SK-N-SH (cell line): ENCODE measurements at regions not wholly inside any gene's neighbourhood (a gene's known extent, or its start where the extent isn't known, plus 50 kb on each side); places are given as distances from the start of the nearest gene placed in this dataset.

Experiments
- CTCF ChIA-PET: fragments of 300-600, 350-600 bp; formaldehyde crosslinking; extraction: SDS; loops from one replicate; lab custom pipeline; 2021; lab: Yijun Ruan, JAX
- POLR2A ChIA-PET: fragments of 350-600 bp; sonication (Branson Sonifier 250); formaldehyde crosslinking; extraction: SDS; loops from one replicate; lab custom pipeline; 2020; ENCODE audit warnings: antibody characterized with exemption, inconsistent platforms; lab: Yijun Ruan, JAX
- DNase-seq: peaks from one replicate; pipeline ENCODE4 v3.0.0; 2012
- H2AFZ ChIP-seq: fragments of 200-600 bp; sonication (generic); 2 replicates; pipeline ENCODE4 v1.8.1; 2016; ENCODE audit warnings: antibody characterized with exemption, mild to moderate bottlenecking, low read depth
- H3F3A ChIP-seq: fragments of 200-600 bp; sonication (generic); replicated peaks from 2 replicates; pipeline ENCODE3; 2016; ENCODE audit warnings: antibody characterized with exemption, mild to moderate bottlenecking; ENCODE audit not compliant: insufficient read depth
- H3K27ac ChIP-seq, 2 experiments: fragments of 200-500 bp in 1 of 2; fragments of 200-600 bp in 1 of 2; sonication (Bioruptor generic) in 1 of 2; sonication (generic), shearing (Covaris generic) in 1 of 2; 2 replicates each; pipeline versions ENCODE4 v1.5.1 to v1.6.1; 2014 to 2016; ENCODE audit warnings: low read depth in 2 of 2, inconsistent platforms in 1 of 2, low read length in 1 of 2, mild to moderate bottlenecking in 1 of 2, mixed read lengths in 1 of 2
- H3K27me3 ChIP-seq: fragments of 200-600 bp; sonication (generic), shearing (Covaris generic); 2 replicates; pipeline ENCODE4 v1.6.1; 2016; ENCODE audit warnings: mixed run types; ENCODE audit not compliant: insufficient read depth
- H3K36me3 ChIP-seq, 2 experiments: fragments of 200-500 bp in 1 of 2; fragments of 200-600 bp in 1 of 2; sonication (Bioruptor generic) in 1 of 2; sonication (generic) in 1 of 2; replicated peaks in 1 of 2; 2 replicates each; pipeline versions ENCODE3 to v1.5.1; 2014 to 2016; ENCODE audit warnings: low read length in 1 of 2, mild to moderate bottlenecking in 1 of 2; ENCODE audit not compliant: insufficient read depth in 2 of 2, control insufficient read depth in 1 of 2
- H3K4me1 ChIP-seq, 2 experiments: fragments of 200-500 bp in 1 of 2; fragments of 200-600 bp in 1 of 2; sonication (Bioruptor generic) in 1 of 2; sonication (generic), shearing (Covaris generic) in 1 of 2; 2 replicates each; pipeline versions ENCODE4 v1.5.1 to v1.6.1; 2014 to 2016; ENCODE audit warnings: low read depth in 1 of 2, low read length in 1 of 2, mixed run types in 1 of 2; ENCODE audit not compliant: insufficient read depth in 2 of 2, control insufficient read depth in 1 of 2
- H3K4me2 ChIP-seq: fragments of 200-600 bp; sonication (generic), shearing (Covaris generic); 2 replicates; pipeline ENCODE4 v1.6.1; 2017; ENCODE audit warnings: mixed run types
- H3K4me3 ChIP-seq, 2 experiments: fragments of 200-500 bp in 1 of 2; fragments of 200-600 bp in 1 of 2; sonication (Bioruptor generic) in 1 of 2; sonication (generic), shearing (Covaris generic) in 1 of 2; 2 replicates each; pipeline versions ENCODE4 v1.5.1 to v1.8.1; 2014 to 2016; ENCODE audit warnings: low read depth in 2 of 2, inconsistent platforms in 1 of 2, low read length in 1 of 2, mild to moderate bottlenecking in 1 of 2, mixed read lengths in 1 of 2, moderate library complexity in 1 of 2
- H3K79me2 ChIP-seq: fragments of 200-600 bp; sonication (generic); 2 replicates; pipeline ENCODE4 v1.8.1; 2017; ENCODE audit warnings: mild to moderate bottlenecking; ENCODE audit not compliant: insufficient read depth
- H3K9ac ChIP-seq: fragments of 200-600 bp; sonication (generic); 2 replicates; pipeline ENCODE4 v1.6.1; 2017; ENCODE audit warnings: mixed run types
- H3K9me2 ChIP-seq: fragments of 200-600 bp; sonication (generic); 2 replicates; pipeline ENCODE4 v1.6.1; 2017; ENCODE audit warnings: mixed run types
- H3K9me3 ChIP-seq: fragments of 200-600 bp; sonication (generic); 2 replicates; pipeline ENCODE4 v1.6.1; 2017; ENCODE audit warnings: mixed run types, mild to moderate bottlenecking, moderate library complexity
- H4K20me1 ChIP-seq: fragments of 200-600 bp; sonication (generic); 2 replicates; pipeline ENCODE4 v1.6.1; 2017; ENCODE audit warnings: mild to moderate bottlenecking, mixed run types; ENCODE audit not compliant: insufficient read depth
- CHD2 ChIP-seq: fragments of 150-350 bp; IDR thresholded peaks from 2 replicates; pipeline ENCODE4 v1.6.1; 2018; ENCODE audit warnings: low read length; ENCODE audit not compliant: partially characterized antibody
- ELF1 ChIP-seq: IDR thresholded peaks from 2 replicates; pipeline ENCODE4 v1.4.0; 2012
- EP300 ChIP-seq, 2 experiments: IDR thresholded peaks; 2 replicates each; pipeline versions ENCODE4 v1.4.0 to v1.6.1; 2012; ENCODE audit warnings: borderline replicate concordance in 1 of 2, low read depth in 1 of 2, low read length in 1 of 2
- FOXJ3 ChIP-seq: sonication (generic); formaldehyde crosslinking; IDR thresholded peaks from 2 replicates; pipeline ENCODE4 v1.5.1; 2020; ENCODE audit warnings: mild to moderate bottlenecking, missing genetic modification reagents
- GATA2 ChIP-seq: sonication (generic); formaldehyde crosslinking; IDR thresholded peaks from 2 replicates; pipeline ENCODE4 v1.5.0; 2020; ENCODE audit warnings: mild to moderate bottlenecking, missing genetic modification reagents
- MXI1 ChIP-seq: IDR thresholded peaks from 2 replicates; pipeline ENCODE4 v1.6.1; 2012; ENCODE audit warnings: mild to moderate bottlenecking, low read depth, low read length, improper control_type of control experiment
- NRF1 ChIP-seq: IDR thresholded peaks from 2 replicates; pipeline ENCODE4 v1.6.1; 2012; ENCODE audit warnings: low read depth, mild to moderate bottlenecking, low read length
- RAD21 ChIP-seq: IDR thresholded peaks from 2 replicates; pipeline ENCODE4 v1.6.1; 2012; ENCODE audit warnings: mild to moderate bottlenecking, low read length
- RXRA ChIP-seq: IDR thresholded peaks from 2 replicates; pipeline ENCODE4 v1.4.0; 2012; ENCODE audit warnings: low read depth, mild to moderate bottlenecking, borderline replicate concordance
- TAF1 ChIP-seq: IDR thresholded peaks from 2 replicates; pipeline ENCODE4 v1.6.1; 2012; ENCODE audit warnings: low read depth, mild to moderate bottlenecking, low read length, moderate library complexity, borderline replicate concordance
- TCF12 ChIP-seq: IDR thresholded peaks from 2 replicates; pipeline ENCODE4 v1.4.0; 2012
- YY1 ChIP-seq: IDR thresholded peaks from 2 replicates; pipeline ENCODE4 v1.4.0; 2012; ENCODE audit warnings: low read depth, mild to moderate bottlenecking
- WGBS: methylation state at CpG from one replicate; pipeline ENCODE4 v1.1.6; 2017; ENCODE audit warnings: low lambda C conversion rate; 5-methylcytosine and 5-hydroxymethylcytosine counted together
- TF ChIP-seq, protein P1 (sequence below): IDR thresholded peaks from 2 replicates; pipeline ENCODE4 v1.4.0; 2012; ENCODE audit warnings: low read depth
- TF ChIP-seq, protein P2 (sequence below): fragments of 150-350 bp; IDR thresholded peaks from 2 replicates; pipeline ENCODE4 v1.6.1; 2017; ENCODE audit warnings: antibody characterized with exemption, low read length, low read depth, borderline replicate concordance
- TF ChIP-seq, protein P3 (sequence below): IDR thresholded peaks from 2 replicates; pipeline ENCODE4; 2012
- TF ChIP-seq, protein P4 (sequence below): fragments of 200-600 bp; sonication (generic); IDR thresholded peaks from 2 replicates; pipeline ENCODE4 v1.6.1; 2017; ENCODE audit warnings: antibody characterized with exemption, mild to moderate bottlenecking, moderate library complexity

DNA sequence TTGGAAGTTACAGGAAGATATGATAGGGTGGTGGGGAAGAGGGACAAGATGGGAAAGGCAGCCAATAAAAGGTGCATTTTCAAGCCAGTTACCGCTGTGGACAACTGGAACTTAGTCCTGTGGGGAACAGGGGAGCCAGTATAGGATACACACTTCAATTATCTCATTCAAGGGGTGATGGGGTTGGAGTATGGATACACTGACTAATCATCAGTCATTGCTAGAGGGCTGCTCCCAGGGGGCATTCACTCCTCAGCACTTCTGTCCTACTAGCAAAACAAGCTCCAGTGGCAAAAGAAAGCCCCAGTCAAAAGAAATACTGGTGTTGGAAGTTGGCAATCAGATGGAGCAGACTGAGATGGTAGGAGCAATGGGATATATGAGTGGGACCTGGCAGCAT, 183.4 kb upstream of the GADL1 start:
- Histone ChIP-seq H3K27ac (peak overlapping the region in 1 of 2 experiments; percentile 75; a peak in 2 of 4 replicates), H3K9me2 (no peaks in the 10 kb centered on the region), H3K36me3 (no peaks in the 10 kb centered on the region), H3K9me3 (no peaks in the 10 kb centered on the region), H3K4me2 (peak overlapping the region; percentile 38; the same call in 1 of the 2 replicates), H2AFZ (no peak overlapping the region; the same call in 1 of the 2 replicates), H3K4me1 (peaks cover 0 to 7% of the 10 kb centered on the region in 2 experiments; a peak in 2 of 4 replicates), H3K4me3 (no peak overlapping the region), H3K79me2 (no peaks in the 10 kb centered on the region), H3K27me3 (no peaks in the 10 kb centered on the region), H3K9ac (no peak overlapping the region), H4K20me1 (no peaks in the 10 kb centered on the region), H3F3A (peaks cover 15% of the 10 kb centered on the region)
- POLR2A ChIA-PET: no interaction called here
- WGBS: 74% methylated on average over 1 of the region's 1 CpG
- CTCF ChIA-PET: no interaction called here
- DNase-seq: no peak
- TF ChIP-seq TCF12: no peak

DNA sequence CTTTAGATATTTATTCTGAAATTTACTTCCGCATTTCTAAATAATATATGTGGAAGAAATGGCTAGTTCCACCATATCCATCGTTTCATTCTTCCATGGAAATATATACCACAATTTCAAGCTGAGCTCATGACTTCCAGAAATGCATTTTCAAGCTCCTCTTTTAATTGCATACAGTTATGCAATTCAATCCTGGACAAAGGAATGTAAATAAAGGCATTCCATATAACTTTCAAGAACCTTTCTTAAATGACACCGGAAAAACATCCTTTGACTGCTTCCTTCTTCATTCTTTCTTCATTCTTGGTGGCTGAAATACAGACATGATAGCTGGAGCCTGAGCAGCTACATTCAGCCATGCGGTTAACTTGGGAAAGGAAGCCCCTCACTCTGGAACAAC, 185.2 kb upstream of the GADL1 start:
- no peak for TF ChIP-seq CHD2
- TF ChIP-seq MXI1: no peak
- TF ChIP-seq FOXJ3 (CRISPR knock-in tag): no peak
- CTCF ChIA-PET: interaction anchor here (1.0 kb wide), 1 partner anchor 11 kb away, joined by 3 read pairs; no protein-coding TSS in a partner anchor
- Histone ChIP-seq H3K9me3 (no peaks in the 10 kb centered on the region), H3F3A (peaks cover 15% of the 10 kb centered on the region), H3K36me3 (no peaks in the 10 kb centered on the region), H3K4me3 (no peak overlapping the region), H3K79me2 (no peaks in the 10 kb centered on the region), H3K27ac (no peak overlapping the region), H3K4me2 (no peak overlapping the region), H3K27me3 (no peaks in the 10 kb centered on the region), H2AFZ (no peak overlapping the region), H3K9ac (no peak overlapping the region), H4K20me1 (no peaks in the 10 kb centered on the region), H3K4me1 (peaks cover 0 to 7% of the 10 kb centered on the region in 2 experiments; a peak in 2 of 4 replicates), H3K9me2 (no peaks in the 10 kb centered on the region)
- POLR2A ChIA-PET: no interaction called here
- WGBS: 90% methylated on average over 4 of the region's 4 CpGs
- DNase-seq: no peak

DNA sequence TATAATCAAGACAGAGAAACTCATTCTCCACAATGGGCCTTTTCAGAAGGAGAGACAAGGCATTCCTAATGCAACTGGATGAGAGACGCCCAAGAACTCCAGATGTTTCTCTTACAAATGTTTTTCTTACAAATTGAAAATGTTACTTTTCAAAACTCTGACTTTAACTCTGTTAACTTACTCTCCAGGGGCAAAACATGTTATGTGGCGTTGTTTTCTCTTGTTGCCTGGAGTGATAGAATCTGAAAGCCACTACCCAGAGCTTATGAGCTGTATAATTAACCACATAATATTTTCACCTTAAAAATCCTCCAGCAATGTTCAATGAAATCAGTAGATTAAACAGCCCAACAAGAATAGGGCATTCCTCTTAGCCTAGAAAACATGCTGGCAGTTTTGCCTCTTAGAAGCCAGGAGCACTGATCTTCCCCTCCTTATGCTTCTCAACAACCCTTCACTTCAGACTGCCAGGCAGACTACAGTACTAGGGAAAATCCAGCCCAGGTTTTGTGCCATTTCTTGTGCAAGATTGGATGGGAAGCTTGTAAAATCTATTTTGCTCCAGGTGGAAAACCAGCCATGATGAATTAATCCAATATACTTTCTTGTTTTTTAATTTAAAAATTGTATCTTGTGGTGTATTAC, 186.7 kb upstream of the GADL1 start:
- Histone ChIP-seq H3K27ac (no peak overlapping the region), H3K9me3 (no peaks in the 10 kb centered on the region), H3K27me3 (no peaks in the 10 kb centered on the region), H3K9ac (no peak overlapping the region), H2AFZ (no peak overlapping the region), H3F3A (peaks cover 13% of the 10 kb centered on the region), H3K4me2 (no peak overlapping the region), H3K36me3 (no peaks in the 10 kb centered on the region), H3K4me3 (no peak overlapping the region), H4K20me1 (no peaks in the 10 kb centered on the region), H3K4me1 (peaks cover 0 to 7% of the 10 kb centered on the region in 2 experiments; a peak in 2 of 4 replicates), H3K9me2 (no peaks in the 10 kb centered on the region), H3K79me2 (no peaks in the 10 kb centered on the region)
- 88% methylated on average over 2 of the region's 2 CpGs for whole genome bisulfite sequencing
- no peak for DNase-seq
- TF ChIP-seq RAD21: no peak
- TF ChIP-seq, protein P1, sequence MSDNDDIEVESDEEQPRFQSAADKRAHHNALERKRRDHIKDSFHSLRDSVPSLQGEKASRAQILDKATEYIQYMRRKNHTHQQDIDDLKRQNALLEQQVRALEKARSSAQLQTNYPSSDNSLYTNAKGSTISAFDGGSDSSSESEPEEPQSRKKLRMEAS: no peak
- TF ChIP-seq, protein P2, sequence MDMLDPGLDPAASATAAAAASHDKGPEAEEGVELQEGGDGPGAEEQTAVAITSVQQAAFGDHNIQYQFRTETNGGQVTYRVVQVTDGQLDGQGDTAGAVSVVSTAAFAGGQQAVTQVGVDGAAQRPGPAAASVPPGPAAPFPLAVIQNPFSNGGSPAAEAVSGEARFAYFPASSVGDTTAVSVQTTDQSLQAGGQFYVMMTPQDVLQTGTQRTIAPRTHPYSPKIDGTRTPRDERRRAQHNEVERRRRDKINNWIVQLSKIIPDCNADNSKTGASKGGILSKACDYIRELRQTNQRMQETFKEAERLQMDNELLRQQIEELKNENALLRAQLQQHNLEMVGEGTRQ: no peak
- no peak for TF ChIP-seq GATA2 (CRISPR knock-in tag)
- TF ChIP-seq, protein P3, sequence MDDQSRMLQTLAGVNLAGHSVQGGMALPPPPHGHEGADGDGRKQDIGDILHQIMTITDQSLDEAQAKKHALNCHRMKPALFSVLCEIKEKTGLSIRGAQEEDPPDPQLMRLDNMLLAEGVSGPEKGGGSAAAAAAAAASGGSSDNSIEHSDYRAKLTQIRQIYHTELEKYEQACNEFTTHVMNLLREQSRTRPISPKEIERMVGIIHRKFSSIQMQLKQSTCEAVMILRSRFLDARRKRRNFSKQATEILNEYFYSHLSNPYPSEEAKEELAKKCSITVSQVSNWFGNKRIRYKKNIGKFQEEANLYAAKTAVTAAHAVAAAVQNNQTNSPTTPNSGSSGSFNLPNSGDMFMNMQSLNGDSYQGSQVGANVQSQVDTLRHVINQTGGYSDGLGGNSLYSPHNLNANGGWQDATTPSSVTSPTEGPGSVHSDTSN: no peak
- TF ChIP-seq, protein P4, sequence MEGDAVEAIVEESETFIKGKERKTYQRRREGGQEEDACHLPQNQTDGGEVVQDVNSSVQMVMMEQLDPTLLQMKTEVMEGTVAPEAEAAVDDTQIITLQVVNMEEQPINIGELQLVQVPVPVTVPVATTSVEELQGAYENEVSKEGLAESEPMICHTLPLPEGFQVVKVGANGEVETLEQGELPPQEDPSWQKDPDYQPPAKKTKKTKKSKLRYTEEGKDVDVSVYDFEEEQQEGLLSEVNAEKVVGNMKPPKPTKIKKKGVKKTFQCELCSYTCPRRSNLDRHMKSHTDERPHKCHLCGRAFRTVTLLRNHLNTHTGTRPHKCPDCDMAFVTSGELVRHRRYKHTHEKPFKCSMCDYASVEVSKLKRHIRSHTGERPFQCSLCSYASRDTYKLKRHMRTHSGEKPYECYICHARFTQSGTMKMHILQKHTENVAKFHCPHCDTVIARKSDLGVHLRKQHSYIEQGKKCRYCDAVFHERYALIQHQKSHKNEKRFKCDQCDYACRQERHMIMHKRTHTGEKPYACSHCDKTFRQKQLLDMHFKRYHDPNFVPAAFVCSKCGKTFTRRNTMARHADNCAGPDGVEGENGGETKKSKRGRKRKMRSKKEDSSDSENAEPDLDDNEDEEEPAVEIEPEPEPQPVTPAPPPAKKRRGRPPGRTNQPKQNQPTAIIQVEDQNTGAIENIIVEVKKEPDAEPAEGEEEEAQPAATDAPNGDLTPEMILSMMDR: no peak
- no peak for TF ChIP-seq NRF1
- no peak for TF ChIP-seq TAF1
- TF ChIP-seq RXRA: no peak
- TF ChIP-seq YY1: no peak
- TF ChIP-seq ELF1: no peak
- no peak for TF ChIP-seq EP300 (IDR thresholded peaks at IDR 0.05; ENCODE audit: borderline replicate concordance in 1 of 2, low read depth in 1 of 2, low read length in 1 of 2)
- ChIA-PET POLR2A (no interaction called here), CTCF (no interaction called here)
